Activated CD4-positive, alpha-beta T cell treated with anti-CD3 and anti-CD28 coated beads for 4 hours (primary cell): ENCODE measurements at regions not wholly inside any gene's neighbourhood (a gene's known extent, or its start where the extent isn't known, plus 50 kb on each side); places are given as distances from the start of the nearest gene placed in this dataset.

Experiments
- DNase-seq, 2 donors: peaks; one replicate each; pipeline ENCODE4 v3.0.0-alpha.2; 2020

- DNase-seq, result no peak
Measured at GRCh38 chr4:130210864-130211263, 1114.9 kb downstream of the C4orf33 start.

DNA sequence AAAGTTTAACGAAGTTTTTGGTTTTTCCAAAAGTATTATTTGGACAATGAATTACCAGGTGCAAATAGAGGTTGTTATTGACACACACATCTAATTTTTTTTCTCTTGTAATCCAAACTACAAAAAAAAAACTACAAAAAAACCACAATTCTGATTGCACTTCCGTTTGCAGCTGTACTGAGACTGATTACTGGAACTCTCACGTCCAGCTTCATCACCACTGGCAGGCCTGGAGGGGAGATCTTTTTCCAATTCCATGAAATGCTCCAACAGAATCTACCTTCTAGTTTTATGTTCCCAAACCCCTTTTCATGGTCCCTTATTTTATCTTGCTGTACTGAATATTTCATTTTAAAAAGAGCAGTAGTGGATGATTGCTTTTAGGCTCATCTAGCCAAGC lies 1118.3 kb downstream of the C4orf33 start:
- DNase-seq, result no peak

DNA sequence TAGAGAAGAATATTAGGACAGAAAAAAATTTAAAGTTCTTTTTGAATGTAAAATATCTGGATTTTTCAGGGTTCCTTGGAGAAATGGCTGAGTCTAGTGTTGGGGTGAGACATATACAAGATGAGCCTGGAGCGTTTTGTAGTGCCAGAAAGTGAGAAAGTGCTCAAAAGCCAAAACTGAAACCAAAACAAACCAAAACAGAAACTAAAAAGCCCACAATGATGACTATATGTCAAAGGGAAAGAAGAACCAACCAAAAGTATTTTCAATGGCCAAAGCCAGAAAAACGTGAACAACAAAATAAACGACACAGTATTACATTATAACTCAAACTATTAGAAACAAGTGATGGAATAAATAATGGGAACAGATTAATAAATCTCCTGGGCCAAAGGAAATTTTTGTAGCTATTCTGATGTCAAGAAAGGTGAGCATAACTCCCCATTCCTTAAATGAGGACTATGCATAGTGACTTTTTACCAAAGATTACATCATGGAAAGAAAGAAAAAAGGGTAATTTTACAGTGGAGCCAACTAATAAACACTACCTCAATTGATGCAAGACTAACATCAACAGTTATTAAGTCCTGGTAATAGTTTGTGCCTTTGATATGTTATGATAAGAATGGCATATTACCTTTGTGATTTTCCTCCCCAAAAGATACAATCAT lies 1137.6 kb downstream of the C4orf33 start:
- no peak for DNase-seq

DNA sequence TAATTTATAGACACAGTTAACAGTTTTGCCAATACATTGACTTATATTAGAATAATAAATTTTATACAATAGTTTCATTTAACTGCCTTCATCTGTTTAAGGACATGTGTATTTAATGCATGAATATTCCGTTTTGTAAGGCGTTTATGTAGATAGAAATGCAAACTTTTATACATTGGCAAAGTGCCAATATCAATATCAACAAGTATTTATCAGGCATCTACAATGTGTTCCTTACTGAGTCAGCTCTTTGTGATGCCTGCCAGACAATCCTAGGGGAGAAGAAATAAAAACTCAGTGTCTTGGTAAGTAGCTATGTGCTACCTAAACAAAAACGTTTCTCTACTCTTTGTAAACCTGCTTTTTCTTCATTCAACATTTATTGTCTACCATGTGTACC lies 1142.2 kb downstream of the C4orf33 start:
- no peak for DNase-seq

GRCh38 chr4:130249002-130249401 lies 1153.0 kb downstream of the C4orf33 start:
- DNase-seq, result no peak

GRCh38 chr4:130257271-130257670 lies 1161.3 kb downstream of the C4orf33 start:
- DNase-seq, result no peak

DNA sequence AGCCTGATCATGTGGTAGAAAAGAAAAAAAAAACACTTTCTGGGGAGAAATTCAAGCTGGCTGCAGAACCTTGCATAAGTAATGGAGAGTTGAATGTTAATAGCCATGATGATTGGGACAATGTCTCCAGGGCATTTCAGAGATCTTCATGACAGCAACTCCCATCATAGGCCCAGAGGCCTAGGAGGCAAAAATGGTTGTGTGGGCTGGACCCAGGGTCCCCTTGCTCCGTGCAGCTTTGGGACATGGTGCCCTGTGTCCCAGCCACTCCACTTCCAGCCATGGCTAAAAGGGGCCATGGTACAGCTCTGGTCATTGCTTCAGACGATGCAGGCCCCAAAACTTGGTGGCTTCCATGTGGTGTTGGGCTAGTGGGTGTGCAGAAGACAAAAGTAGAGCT lies 1170.9 kb downstream of the C4orf33 start:
- DNase-seq, result no peak

GRCh38 chr4:130288576-130288975 lies 1192.6 kb downstream of the C4orf33 start:
- DNase-seq, result no peak

- DNase-seq, result no peak
Measured at GRCh38 chr4:130293692-130294091, 1197.7 kb downstream of the C4orf33 start.

- DNase-seq, result no peak
Measured at GRCh38 chr4:130296448-130296847, 1200.5 kb downstream of the C4orf33 start.

DNA sequence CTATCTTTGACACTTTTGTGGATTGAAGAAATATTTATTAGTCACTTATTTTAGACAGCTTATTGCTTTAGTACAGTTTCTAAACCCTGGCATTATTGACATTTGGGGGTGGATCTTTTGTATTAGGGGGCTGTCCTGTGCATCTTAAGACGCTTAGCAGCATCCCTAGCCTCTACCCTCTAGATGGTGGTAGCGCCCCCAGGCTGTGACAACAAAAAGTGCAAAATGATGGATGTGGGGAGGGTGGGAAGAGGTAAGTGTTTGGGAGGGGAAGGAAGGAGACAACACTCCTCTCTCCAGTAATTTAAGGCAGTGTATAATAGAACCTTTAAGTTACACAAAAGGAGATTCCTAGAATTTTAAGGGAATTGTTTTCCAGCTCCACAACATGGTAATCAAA lies 1210.6 kb downstream of the C4orf33 start:
- no peak for DNase-seq

GRCh38 chr4:130309221-130309620 lies 1213.3 kb downstream of the C4orf33 start:
- no peak for DNase-seq

DNA sequence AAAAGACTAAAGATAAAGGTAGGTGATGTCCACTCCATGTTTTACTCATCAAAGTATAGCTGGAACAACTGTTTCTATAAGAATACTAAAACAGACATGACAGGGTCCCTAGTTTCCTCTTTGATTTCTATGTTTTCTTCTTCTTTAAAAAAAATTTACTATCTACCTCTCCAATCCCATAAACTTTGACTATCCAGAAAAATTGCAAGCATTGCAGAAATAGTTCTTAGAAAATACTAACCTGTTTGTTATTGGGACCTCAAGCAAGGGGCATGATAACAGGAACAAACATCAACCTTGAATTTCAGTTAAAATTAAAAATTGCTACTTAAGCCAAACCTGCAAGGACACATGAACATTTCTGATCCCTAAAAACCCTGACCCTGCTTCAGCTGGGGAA lies 1226.5 kb downstream of the C4orf33 start:
- no peak for DNase-seq

DNA sequence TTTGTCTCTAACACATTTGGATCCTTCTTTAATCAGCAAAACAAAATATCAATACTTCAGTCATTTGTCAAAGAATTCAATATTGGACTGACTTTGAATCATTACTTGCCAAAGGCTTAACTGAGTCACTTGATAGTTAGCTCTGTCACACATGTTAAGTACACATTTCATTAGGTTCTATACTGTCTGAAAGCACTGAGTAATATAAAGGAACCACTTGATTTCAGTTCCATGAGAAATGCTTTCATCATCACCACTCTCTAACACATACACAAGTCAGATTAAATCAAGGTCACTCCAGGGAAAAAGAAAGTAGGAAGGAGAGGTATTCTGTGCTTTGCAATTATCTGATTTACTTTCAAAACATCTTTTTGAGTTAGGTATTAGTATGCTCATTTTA lies 1233.1 kb downstream of the C4orf33 start:
- no peak for DNase-seq

- DNase-seq, result no peak
Measured at GRCh38 chr4:130333241-130333759, 1237.3 kb downstream of the C4orf33 start.

DNA sequence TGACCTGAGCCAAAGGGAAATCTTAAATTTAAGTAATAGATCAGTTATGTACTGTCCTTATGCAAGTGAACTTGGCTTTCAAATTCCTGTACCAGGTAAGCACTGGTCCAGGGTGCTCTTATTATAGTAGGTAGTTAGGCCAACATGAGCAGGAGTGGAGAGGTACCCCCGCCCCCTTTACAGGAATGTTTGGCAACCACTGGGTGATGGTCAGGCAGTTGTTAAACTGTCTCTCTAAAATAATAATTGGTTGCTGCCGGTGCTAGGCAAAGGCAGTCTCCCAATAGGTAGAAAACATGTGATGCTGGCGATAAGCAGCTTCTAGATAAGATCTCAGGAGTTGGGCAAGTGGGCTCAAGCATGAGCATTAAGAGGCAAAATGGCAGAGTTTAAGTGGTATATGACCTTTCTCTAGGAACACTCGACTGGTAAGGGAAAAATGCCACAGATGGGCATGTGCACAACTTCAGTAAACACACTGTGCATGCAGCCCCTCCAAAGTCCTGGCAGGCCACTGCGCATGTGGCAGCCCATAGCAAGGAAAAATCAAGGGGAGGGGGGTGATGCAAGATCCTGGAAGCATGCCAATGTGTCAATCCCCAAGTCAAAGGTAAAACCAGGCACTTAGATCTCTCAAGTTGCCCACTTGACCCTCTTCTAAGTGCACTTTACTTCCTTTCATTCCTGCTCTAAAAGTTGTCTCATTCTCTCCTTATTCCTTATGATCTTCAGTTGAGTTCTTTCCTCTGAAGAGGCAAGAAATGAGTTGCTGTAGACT lies 1239.7 kb downstream of the C4orf33 start:
- DNase-seq, result no peak

GRCh38 chr4:130336585-130337217 lies 1240.7 kb downstream of the C4orf33 start:
- no peak for DNase-seq

DNA sequence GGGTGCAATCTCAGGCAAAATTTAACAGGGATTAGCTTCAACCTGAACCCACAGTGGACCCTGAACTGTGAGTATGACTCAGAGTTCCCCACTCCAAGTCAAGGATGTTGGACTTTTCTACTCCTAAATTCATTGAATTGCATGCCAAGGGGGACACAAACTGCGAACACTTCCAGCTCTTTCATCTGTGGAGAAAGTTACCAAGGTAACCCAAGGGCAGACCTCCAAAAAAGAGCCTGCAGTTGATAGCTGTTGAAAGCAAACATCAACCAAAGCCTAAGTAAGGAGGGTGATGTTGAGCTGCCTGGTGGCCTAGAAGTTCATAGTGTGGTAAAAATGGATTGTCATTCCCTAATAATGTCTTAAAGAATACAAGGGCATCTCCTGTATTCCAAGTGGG lies 1242.9 kb downstream of the C4orf33 start:
- no peak for DNase-seq

GRCh38 chr4:130349745-130350144 lies 1253.8 kb downstream of the C4orf33 start:
- DNase-seq, result no peak

- DNase-seq, result no peak
Measured at GRCh38 chr4:130356873-130357272, 1260.9 kb downstream of the C4orf33 start.

- DNase-seq, result no peak
Measured at GRCh38 chr4:130359542-130359941, 1263.6 kb downstream of the C4orf33 start.

GRCh38 chr4:130361616-130362015 lies 1265.7 kb downstream of the C4orf33 start:
- DNase-seq, result no peak

DNA sequence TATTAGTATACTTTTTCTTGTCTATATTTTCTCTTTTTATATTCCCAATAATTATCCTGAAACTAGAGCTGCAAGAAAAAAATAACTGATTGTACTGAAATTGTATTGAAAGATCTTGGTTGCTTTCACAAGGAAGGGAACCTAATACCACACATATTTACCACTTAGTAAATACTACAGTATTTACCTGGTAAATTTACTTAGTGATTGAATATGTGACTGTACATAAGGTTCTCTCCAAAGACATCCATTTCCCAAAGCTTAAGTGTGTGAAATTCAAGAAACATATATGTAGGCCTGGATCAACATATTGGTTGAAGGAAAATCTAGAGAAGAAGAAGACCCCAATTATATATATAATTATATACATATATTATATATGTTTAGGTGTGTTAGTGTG lies 1272.7 kb downstream of the C4orf33 start:
- DNase-seq, result no peak

GRCh38 chr4:130393231-130393630 lies 1297.3 kb downstream of the C4orf33 start:
- DNase-seq, result no peak
